Lower leg skin (tissue), 3 donors: ENCODE measurements at regions not wholly inside any gene's neighbourhood (a gene's known extent, or its start where the extent isn't known, plus 50 kb on each side); places are given as distances from the start of the nearest gene placed in this dataset.

Source experiments
- CTCF ChIP-seq, 3 donors: fragments of 450-650 bp; IDR thresholded peaks; one replicate each; pipeline ENCODE4 v1.5.1; 2016; ENCODE audit warnings: antibody characterized with exemption in 3 of 3, mild to moderate bottlenecking in 3 of 3, moderate library complexity in 2 of 3
- POLR2A ChIP-seq, 2 donors: fragments of 450-650 bp; IDR thresholded peaks; one replicate each; pipeline ENCODE4 v1.6.1; 2016 to 2017; ENCODE audit warnings: antibody characterized with exemption in 2 of 2, mild to moderate bottlenecking in 1 of 2, moderate library complexity in 1 of 2

DNA sequence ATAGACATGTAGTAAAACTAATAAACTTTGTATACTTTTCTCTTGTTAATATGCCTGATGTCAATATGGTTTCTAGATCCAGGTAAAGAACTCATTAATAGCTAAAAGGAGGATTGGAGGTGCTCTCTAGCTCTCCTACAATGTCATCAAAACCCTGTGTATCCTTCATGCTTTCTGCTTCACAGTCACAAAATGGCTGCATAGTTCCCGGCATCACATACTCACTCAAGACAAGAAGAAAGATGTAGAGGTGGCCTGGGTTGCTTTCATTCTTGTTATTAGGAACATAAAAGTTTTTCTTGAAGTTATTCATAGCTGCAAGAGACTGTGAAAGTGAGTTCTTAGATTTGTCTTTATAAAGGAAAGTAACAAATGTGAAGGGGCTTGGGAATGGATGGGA is 149.7 kb upstream of the EEPD1 start:
- no peak for TF ChIP-seq POLR2A (IDR thresholded peaks at IDR 0.05)
- no peak for TF ChIP-seq CTCF (IDR thresholded peaks at IDR 0.05)
